ENCODE measurements at regions not wholly inside any gene's neighbourhood (a gene's known extent, or its start where the extent isn't known, plus 50 kb on each side); places are given as distances from the start of the nearest gene placed in this dataset.
"Not testable (repeated sequence)": the region's sequence is repeated elsewhere in the genome, so short reads cannot be mapped to it uniquely, and the experiment has no call there.

- no peak for DNase-seq
These were observed 550.6 kb upstream of the ACVR2A start for GRCh38 chr2:147293991-147294824.

DNA sequence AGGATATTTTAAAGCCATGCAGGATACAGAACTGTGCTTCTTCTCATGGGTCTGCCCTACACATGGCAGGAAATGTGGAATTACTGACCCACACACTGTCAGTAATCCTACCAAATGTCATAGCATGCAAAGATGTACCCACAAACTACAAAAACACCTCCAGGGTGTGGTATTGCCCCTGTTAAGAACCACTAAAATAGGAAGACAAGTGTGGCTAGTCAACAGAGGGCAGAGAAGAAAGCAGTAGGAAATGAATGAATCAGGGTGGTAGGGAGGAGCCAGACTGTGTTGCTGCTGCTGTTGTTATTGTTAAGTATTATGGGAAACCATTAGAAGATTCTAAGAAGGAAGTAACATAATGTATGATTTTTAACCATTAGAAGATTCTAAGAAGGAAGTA is 556.7 kb upstream of the ACVR2A start:
- no peak for DNase-seq

DNA sequence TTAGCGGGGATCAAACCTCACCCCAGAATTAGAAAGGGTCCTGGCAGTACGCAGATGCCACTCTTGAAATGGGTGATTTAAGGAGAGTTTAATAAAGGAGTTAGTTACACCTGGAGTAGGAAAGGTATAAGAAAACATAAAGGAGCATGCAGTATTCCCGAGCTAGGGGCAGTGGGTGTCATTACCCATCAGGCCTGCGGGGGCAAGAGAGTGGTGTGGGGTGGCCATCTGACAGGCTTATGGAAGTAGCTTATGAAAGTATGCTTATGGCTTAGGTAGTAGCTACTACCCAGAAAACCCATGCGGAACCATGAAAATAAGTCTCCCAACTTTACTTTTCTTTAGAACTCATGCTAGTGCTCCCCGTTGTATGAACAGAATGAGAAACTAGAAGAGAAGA is 568.9 kb upstream of the ACVR2A start:
- no peak for DNase-seq

GRCh38 chr2:147273628-147274027 is 571.2 kb upstream of the ACVR2A start:
- no peak for DNase-seq

GRCh38 chr2:147273106-147273505 is 571.7 kb upstream of the ACVR2A start:
- DNase-seq: no peak

- DNase-seq: not testable (repeated sequence)
These were observed 575.2 kb upstream of the ACVR2A start for GRCh38 chr2:147269581-147269980.

GRCh38 chr2:147260241-147260640 is 584.6 kb upstream of the ACVR2A start:
- no peak for DNase-seq

- no peak for DNase-seq
These were observed 589.0 kb upstream of the ACVR2A start for GRCh38 chr2:147255812-147256211.

DNA sequence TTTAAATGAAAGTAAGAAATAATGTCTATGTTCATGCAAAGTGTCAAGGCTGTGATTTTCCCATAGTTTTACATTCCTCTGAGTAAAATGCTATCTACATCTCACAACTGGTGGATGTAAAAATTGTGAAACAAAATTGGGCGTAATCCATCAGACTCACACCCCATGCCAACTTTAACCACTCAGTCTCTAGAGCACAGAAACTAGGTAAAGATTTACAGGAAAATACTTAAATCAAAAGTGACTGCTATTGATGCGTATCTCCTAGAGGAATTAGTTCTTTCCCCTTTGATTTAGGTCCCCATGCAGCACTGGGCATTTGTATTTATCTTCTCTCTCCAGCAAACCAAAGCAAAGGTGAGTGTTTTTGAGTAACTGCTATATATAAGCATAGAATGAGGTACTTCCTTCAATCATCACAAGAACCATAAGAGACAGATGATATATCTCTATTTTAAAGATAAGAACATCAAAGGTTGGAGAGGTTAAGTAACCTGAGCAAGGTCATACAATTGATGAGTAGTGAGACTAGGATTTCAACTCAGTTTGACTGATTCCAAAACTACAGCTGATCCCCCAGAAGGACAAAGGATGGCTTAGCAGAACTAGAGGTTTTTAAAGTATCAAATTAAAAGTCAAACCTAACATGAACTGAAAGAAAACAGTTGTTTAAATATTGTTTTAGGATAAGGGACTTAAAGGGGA is 594.0 kb upstream of the ACVR2A start:
- DNase-seq: no peak

DNA sequence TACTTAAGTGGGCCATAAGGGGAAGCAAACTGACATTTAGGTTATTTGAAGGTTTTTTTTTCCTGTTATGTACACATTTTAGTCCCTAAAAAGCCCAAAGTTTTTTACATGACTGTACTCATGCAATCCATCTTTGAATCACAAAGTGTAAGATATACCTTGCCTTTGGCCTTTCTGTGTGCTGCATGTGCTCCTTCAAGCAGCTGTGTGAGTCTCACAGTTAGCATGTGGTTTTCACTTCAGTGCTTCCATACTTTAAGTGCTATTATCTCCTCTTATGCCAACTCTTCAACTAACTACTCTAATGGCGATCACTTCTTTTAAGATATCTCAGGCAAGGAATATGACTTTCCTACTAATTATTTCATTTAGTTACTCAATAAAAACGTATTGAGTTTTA is 597.1 kb upstream of the ACVR2A start:
- DNase-seq: no peak

GRCh38 chr2:147242445-147242844 is 602.4 kb upstream of the ACVR2A start:
- DNase-seq: no peak

DNA sequence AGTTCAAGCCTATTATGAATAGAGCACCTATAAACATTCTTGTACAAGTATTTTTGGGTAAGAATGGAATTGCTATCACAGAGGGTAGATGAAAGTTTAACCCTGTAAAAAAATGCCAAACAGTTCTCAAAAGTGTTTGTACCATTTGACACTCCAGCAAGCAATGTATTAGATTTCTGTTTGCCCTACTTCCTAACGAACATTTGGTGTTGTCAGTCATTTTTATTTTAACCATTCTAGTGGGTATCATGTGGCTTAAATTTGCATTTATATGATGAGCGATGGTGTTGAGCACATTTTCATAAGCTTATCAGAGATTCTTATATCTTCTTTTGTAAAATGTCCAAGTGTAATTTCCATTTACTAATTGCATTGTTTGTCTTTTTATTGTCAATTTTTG is 608.2 kb upstream of the ACVR2A start:
- DNase-seq: peak in 1 of 3 donors; percentile 9

GRCh38 chr2:147232225-147232669 is 612.6 kb upstream of the ACVR2A start:
- DNase-seq: peak in 2 of 3 donors; percentile 26 to 60

GRCh38 chr2:147231607-147232006 is 613.2 kb upstream of the ACVR2A start:
- DNase-seq: no peak

- no peak for DNase-seq
These were observed 613.7 kb upstream of the ACVR2A start for GRCh38 chr2:147231081-147231480.

- DNase-seq: no peak
These were observed 617.5 kb upstream of the ACVR2A start for GRCh38 chr2:147227313-147227712.

DNA sequence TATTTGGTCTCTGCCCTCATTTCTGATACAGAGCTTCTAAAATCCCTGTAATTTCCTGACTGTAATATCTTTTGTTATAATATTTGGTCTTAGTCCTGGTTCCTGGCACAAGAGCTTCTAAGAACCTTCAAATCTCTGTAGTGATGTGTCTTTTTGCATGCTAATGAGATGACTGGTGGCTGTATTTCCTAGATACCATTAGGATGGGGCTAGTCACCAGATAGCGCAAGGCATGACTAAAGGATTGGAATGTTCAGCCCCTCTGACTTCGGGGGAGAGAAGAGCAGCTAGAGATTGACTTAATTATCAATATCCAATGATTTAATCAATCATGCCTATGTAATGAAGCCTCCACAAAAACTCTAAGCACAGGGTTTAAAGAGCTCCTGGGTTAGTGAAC is 620.8 kb upstream of the ACVR2A start:
- DNase-seq: no peak

DNA sequence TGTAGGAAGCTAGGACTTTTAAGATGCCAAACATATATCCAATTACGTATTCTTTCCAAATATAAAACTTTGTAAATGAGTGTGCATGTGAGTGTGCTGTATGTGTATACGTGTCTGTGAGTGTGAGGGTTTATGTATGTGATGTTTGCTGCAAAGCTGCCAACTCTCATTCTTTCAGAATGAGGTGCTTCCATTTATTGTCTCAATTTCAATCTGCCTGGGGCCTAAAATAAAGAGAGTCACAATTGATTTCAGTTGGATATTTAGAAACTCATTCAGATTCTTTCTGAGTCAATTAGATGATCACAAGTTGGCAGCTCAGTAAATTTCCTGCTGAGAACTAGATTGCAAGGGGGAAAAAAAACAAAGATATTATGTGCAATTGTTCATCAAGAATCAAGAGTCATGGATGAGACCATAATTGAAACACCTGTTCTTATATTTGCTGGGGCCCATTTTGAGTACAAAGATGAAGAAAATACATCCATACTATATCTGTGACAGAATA is 621.2 kb upstream of the ACVR2A start:
- no peak for DNase-seq

DNA sequence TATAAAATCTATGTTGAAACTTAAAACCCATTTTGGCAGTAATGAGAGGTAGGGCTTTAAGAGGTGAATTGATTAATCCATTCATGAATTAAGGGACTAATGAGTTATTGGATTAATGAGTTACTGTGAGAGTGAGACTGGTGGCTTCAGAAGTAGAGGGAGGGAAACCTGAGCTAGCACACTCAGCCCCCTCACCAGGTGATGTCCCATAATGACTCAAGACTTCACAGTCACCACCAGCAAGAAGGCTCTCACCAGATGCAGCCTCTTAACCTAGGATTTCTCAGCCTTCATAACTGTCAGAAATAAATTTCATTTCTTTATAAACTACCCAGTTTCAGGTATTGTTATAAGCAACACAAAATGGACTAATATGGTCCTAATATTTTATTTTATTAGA is 621.7 kb upstream of the ACVR2A start:
- no peak for DNase-seq

GRCh38 chr2:147222506-147222905 is 622.3 kb upstream of the ACVR2A start:
- no peak for DNase-seq

GRCh38 chr2:147214914-147215313 is 629.9 kb upstream of the ACVR2A start:
- peak; percentile 14 to 56 (median 40) for DNase-seq

DNA sequence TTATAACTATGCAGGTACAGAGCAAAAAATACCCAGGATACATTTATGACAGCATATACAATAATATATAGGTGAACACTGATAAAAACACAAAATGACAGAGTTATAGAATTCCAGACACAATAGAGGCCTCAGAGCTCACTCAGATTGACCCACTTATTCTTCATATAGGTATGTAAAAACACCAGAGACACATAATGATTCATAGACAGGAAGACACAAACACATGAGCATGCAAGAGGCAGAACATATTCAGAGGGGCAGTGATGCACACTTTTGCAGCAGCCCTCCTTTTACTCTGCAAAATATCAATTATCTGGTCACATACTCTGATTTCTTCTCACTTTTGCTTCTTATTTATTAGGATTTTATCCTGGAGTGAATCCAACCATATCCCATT is 633.3 kb upstream of the ACVR2A start:
- no peak for DNase-seq

GRCh38 chr2:147204102-147204501 is 640.7 kb upstream of the ACVR2A start:
- DNase-seq: peak in 1 of 3 donors; percentile 40
